Esophagus muscularis mucosa (tissue), 4 donors: ENCODE measurements at regions not wholly inside any gene's neighbourhood (a gene's known extent, or its start where the extent isn't known, plus 50 kb on each side); places are given as distances from the start of the nearest gene placed in this dataset.

Experiments used
- DNase-seq: peaks from one replicate; pipeline ENCODE4 v3.0.0-alpha.2; 2017; ENCODE audit errors: extremely low spot score
- H3K27ac ChIP-seq, 4 donors: fragments of 200-600 bp; sonication (generic); replicated peaks in 1 of 4; 1 replicate in 3 of 4; 2 replicates in 1 of 4; pipeline ENCODE4 v1.5.1; 2016 to 2019; ENCODE audit warnings: mild to moderate bottlenecking in 1 of 4
- H3K27me3 ChIP-seq, 4 donors: fragments of 200-600 bp; sonication (generic); one replicate each; pipeline versions ENCODE4 v1.5.1 to v1.6.0; 2016 to 2019
- H3K36me3 ChIP-seq, 4 donors: fragments of 200-600 bp; sonication (generic); one replicate each; pipeline ENCODE4 v1.5.1; 2016 to 2019
- H3K4me1 ChIP-seq, 4 donors: fragments of 200-600 bp; sonication (generic); one replicate each; pipeline ENCODE4 v1.5.1; 2016 to 2019
- H3K4me3 ChIP-seq, 4 donors: fragments of 200-600 bp; sonication (generic); 1 replicate in 2 of 4; 2 replicates in 2 of 4; pipeline ENCODE4 v1.5.1; 2016 to 2019; ENCODE audit warnings: mild to moderate bottlenecking in 4 of 4, moderate library complexity in 1 of 4
- H3K9me3 ChIP-seq, 4 donors: fragments of 200-600 bp; sonication (generic); 1 replicate in 3 of 4; 2 replicates in 1 of 4; pipeline ENCODE4 v1.5.1; 2016 to 2019
- EP300 ChIP-seq: sonication (generic); formaldehyde crosslinking; IDR thresholded peaks from one replicate; pipeline ENCODE4 v1.6.1; 2017; ENCODE audit warnings: antibody characterized with exemption
- POLR2A ChIP-seq: fragments of 450-650 bp; IDR thresholded peaks from one replicate; pipeline ENCODE4 v1.6.1; 2017; ENCODE audit warnings: antibody characterized with exemption, moderate library complexity, mild to moderate bottlenecking, low read depth
- POLR2AphosphoS5 ChIP-seq, 2 donors: sonication (generic); formaldehyde crosslinking; IDR thresholded peaks; one replicate each; pipeline ENCODE4 v1.6.1; 2017; ENCODE audit warnings: antibody characterized with exemption in 2 of 2
- WGBS: methylation state at CpG from one replicate; pipeline ENCODE4 v1.1.5; 2018; 5-methylcytosine and 5-hydroxymethylcytosine counted together
- intact Hi-C: fragments of 100-400 bp; cut with DNase I; formaldehyde crosslinking; loops from one replicate; pipeline ENCODE4 v1.15.1; 2023
- TF ChIP-seq, protein P1 (sequence below), 3 experiments: fragments of 200-600 bp in 2 of 3; fragments of 450-650 bp in 1 of 3; sonication (generic) in 2 of 3; IDR thresholded peaks; one replicate each; pipeline ENCODE4 v1.5.1; 2017 to 2019; ENCODE audit warnings: antibody characterized with exemption in 3 of 3, mild to moderate bottlenecking in 2 of 3, moderate library complexity in 1 of 3

DNA sequence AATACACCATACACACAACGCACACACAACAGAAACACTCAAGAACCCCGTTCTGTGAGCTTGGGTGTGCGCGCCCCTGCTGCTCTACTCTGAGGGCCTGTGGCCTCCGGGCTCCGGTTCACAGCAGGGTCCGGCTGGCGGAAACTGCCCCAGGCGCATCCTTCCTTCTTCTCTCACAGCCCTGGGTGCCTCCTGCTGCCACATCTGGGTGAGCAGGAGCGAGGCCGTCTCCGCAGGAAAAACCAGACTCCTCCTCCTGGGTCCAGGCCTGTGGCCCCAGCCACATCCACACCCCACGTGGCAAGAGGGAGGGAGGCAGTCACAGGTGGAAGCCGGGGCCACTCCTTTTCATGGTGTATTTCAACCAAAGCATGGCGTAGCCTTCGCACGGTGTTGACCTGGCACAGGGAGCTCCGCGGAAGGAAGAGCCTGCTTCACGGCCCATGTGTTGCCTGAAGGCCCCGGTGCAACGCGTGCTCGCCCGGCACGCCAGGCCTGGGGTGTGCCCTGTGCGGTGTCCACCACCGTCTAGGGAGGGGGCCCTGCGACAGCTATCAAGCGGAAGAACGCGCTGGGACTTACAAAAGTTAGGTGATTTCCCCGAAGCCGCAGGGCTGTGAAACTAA is 1502.7 kb downstream of the TBC1D22A start:
- TF ChIP-seq, protein P1, sequence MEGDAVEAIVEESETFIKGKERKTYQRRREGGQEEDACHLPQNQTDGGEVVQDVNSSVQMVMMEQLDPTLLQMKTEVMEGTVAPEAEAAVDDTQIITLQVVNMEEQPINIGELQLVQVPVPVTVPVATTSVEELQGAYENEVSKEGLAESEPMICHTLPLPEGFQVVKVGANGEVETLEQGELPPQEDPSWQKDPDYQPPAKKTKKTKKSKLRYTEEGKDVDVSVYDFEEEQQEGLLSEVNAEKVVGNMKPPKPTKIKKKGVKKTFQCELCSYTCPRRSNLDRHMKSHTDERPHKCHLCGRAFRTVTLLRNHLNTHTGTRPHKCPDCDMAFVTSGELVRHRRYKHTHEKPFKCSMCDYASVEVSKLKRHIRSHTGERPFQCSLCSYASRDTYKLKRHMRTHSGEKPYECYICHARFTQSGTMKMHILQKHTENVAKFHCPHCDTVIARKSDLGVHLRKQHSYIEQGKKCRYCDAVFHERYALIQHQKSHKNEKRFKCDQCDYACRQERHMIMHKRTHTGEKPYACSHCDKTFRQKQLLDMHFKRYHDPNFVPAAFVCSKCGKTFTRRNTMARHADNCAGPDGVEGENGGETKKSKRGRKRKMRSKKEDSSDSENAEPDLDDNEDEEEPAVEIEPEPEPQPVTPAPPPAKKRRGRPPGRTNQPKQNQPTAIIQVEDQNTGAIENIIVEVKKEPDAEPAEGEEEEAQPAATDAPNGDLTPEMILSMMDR (IDR thresholded peaks at IDR 0.05) = no peak
- TF ChIP-seq POLR2AphosphoS5 (IDR thresholded peaks at IDR 0.05) = no peak
- intact Hi-C loops = no loop called here
- Histone ChIP-seq H3K9me3 (no peaks in the 10 kb centered on the region), H3K27me3 (peaks cover 0 to 69% (median 0%) of the 10 kb centered on the region in 4 donors), H3K36me3 (no peaks in the 10 kb centered on the region), H3K4me1 (no peaks in the 10 kb centered on the region), H3K4me3 (no peak overlapping the region), H3K27ac (no peak overlapping the region)
- 86% methylated on average over 33 of the region's 34 CpGs for WGBS
- DNase-seq = no peak

DNA sequence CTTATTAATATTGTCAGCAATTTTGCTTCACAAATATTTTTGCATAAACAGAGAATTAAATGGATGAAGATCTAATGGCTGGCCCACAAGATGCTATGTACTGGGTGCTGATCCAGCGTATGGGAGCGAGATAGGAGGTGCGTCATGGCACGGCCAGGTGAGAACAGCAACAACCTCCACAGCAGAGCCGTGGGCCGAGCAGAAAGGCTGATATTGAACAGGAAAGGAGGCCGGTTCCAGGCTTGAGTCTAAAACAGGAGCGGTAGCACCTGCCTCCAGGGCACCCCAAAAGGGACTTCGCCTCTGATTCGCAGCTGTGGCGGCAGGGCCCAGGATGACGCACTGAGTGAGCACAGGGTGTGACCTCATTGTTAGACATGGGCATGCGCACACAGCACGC is 1502.1 kb downstream of the TBC1D22A start:
- Histone ChIP-seq H3K4me3 (no peak overlapping the region), H3K27ac (no peak overlapping the region), H3K36me3 (no peaks in the 10 kb centered on the region), H3K4me1 (no peaks in the 10 kb centered on the region), H3K9me3 (no peaks in the 10 kb centered on the region), H3K27me3 (peaks cover 0 to 64% (median 0%) of the 10 kb centered on the region in 4 donors)
- intact Hi-C loops = no loop called here
- TF ChIP-seq EP300 = no peak
- TF ChIP-seq, protein P1 (IDR thresholded peaks at IDR 0.05) = no peak
- TF ChIP-seq POLR2A = no peak
- TF ChIP-seq POLR2AphosphoS5 (IDR thresholded peaks at IDR 0.05) = no peak
- DNase-seq = no peak
- 91% methylated on average over 14 of the region's 14 CpGs for WGBS

DNA sequence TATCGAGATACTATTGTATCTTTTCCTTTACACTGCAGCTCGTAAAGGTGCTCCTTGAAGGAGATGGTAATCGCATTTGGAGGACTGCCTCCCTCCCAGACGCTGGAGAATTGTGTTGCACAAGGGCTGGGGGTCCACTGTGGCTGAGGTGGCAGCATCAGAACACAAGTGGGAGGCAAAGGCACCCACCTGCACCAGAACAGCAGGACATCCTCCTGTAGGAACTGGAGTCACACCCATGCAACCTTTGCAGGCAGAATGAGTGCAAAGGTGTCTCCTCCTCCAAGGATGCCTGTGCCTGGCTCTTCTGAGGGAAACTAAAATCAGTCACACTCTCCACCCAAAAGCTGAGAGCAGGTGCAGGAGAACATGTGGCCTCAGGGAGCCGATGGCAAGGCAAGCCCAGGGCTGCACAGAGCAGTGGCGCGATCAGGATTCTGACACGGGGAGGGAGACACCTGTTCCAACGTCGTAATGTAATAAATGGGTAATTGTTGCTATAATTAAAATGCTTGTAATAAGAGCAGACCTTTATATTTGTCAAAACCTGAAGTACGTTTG is 1501.4 kb downstream of the TBC1D22A start:
- intact Hi-C loops = no loop called here
- no peaks in the 10 kb centered on the region for H3K36me3 ChIP-seq
- TF ChIP-seq, protein P1 (IDR thresholded peaks at IDR 0.05) = no peak
- TF ChIP-seq POLR2A (no peak), EP300 (no peak), POLR2AphosphoS5 (IDR thresholded peaks at IDR 0.05) (no peak)
- H3K4me3 ChIP-seq = no peak overlapping the region
- no peak overlapping the region for H3K27ac ChIP-seq
- peaks cover 0 to 56% (median 0%) of the 10 kb centered on the region in 4 donors for H3K27me3 ChIP-seq
- H3K4me1 ChIP-seq = no peaks in the 10 kb centered on the region
- no peaks in the 10 kb centered on the region for H3K9me3 ChIP-seq
- 83% methylated on average over 11 of the region's 11 CpGs for WGBS
- no peak for DNase-seq

DNA sequence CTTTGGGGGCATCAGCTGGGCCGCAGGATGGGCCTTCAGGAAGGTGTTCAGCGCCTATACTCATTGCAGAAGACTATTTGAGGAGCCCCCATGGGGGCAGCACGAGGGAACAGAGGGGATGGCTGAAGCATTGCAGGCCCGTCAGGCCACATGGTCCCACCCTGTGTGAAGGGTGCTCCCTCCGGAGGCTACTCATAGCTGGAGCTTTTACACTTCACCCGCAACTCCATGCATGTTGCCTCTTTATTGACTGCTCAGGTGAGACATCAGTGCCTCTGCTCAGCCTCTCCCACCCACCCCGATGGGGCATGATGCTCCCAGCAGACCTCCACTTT is 1500.9 kb downstream of the TBC1D22A start:
- intact Hi-C loops = no loop called here
- Histone ChIP-seq H3K4me3 (no peak overlapping the region), H3K27me3 (peaks cover 0 to 53% (median 0%) of the 10 kb centered on the region in 4 donors), H3K27ac (no peak overlapping the region), H3K9me3 (no peaks in the 10 kb centered on the region), H3K4me1 (no peaks in the 10 kb centered on the region), H3K36me3 (no peaks in the 10 kb centered on the region)
- 80% methylated on average over 4 of the region's 7 CpGs for WGBS
- TF ChIP-seq POLR2A (no peak), EP300 (no peak)
- TF ChIP-seq, protein P1 (IDR thresholded peaks at IDR 0.05) = no peak
- DNase-seq = no peak
